GM10248 (cell line): ENCODE measurements at regions not wholly inside any gene's neighbourhood (a gene's known extent, or its start where the extent isn't known, plus 50 kb on each side); places are given as distances from the start of the nearest gene placed in this dataset.

Source experiments
- CTCF ChIA-PET: fragments of 300-600 bp; sonication (Branson Sonifier 250); formaldehyde crosslinking; extraction: SDS; loops from one replicate; lab custom pipeline; 2021; ENCODE audit warnings: antibody characterized with exemption; lab: Yijun Ruan, JAX
- POLR2A ChIA-PET: fragments of 350-650 bp; sonication (Branson Sonifier 250); formaldehyde crosslinking; extraction: SDS; loops from one replicate; lab custom pipeline; 2020; ENCODE audit warnings: antibody characterized with exemption; lab: Yijun Ruan, JAX
- DNase-seq: peaks from one replicate; pipeline ENCODE4 v3.0.0; 2012; ENCODE audit errors: extremely low spot score
- CTCF ChIP-seq: IDR thresholded peaks from 2 replicates; pipeline ENCODE4 v1.5.1; 2012; ENCODE audit warnings: mild to moderate bottlenecking, low read depth; ENCODE audit errors: extremely low read depth, missing control alignments, control extremely low read depth

- CTCF ChIA-PET = no interaction called here
- POLR2A ChIA-PET = no interaction called here
- DNase-seq = no peak
- no peak for TF ChIP-seq CTCF
Measured at GRCh38 chr4:53786632-53787031, 195.3 kb upstream of the LNX1 start.

- no peak for TF ChIP-seq CTCF
- POLR2A ChIA-PET = no interaction called here
- no peak for DNase-seq
- CTCF ChIA-PET = no interaction called here
Measured at GRCh38 chr4:53785996-53786395, 194.7 kb upstream of the LNX1 start.

- no peak for TF ChIP-seq CTCF
- ChIA-PET CTCF (interaction anchor here (1.1 to 1.5 kb wide), 2 partner anchors 20 to 47 kb away, joined by 3 to 4 read pairs; no protein-coding TSS in a partner anchor), POLR2A (no interaction called here)
- DNase-seq = no peak
Measured at GRCh38 chr4:53784112-53784511, 192.8 kb upstream of the LNX1 start.

- ChIA-PET CTCF (interaction anchor here (0.9 to 1.7 kb wide), 4 partner anchors 11 to 77 kb away, joined by 3 to 4 read pairs (median 4); no protein-coding TSS in a partner anchor), POLR2A (no interaction called here)
- TF ChIP-seq CTCF = no peak
Measured at GRCh38 chr4:53783208-53783859, 192.0 kb upstream of the LNX1 start.

GRCh38 chr4:53782458-53782845 is 191.2 kb upstream of the LNX1 start:
- POLR2A ChIA-PET = no interaction called here

More at GRCh38 chr4:53783208-53783859, 192.0 kb upstream of the LNX1 start:
- DNase-seq = no peak

GRCh38 chr4:53781629-53782457 is 190.6 kb upstream of the LNX1 start:
- TF ChIP-seq CTCF = no peak
- DNase-seq = no peak
- CTCF ChIA-PET = interaction anchor here (1.7 kb wide), 1 partner anchor 10 kb away, joined by 4 read pairs; no protein-coding TSS in a partner anchor
- POLR2A ChIA-PET = no interaction called here

More at GRCh38 chr4:53782458-53782845, 191.2 kb upstream of the LNX1 start:
- CTCF ChIA-PET = interaction anchor here (0.9 to 1.7 kb wide), 2 partner anchors 10 to 76 kb away, joined by 3 to 4 read pairs; no protein-coding TSS in a partner anchor
- TF ChIP-seq CTCF = no peak
- DNase-seq = no peak
